GM18907 (cell line): ENCODE measurements at regions not wholly inside any gene's neighbourhood (a gene's known extent, or its start where the extent isn't known, plus 50 kb on each side); places are given as distances from the start of the nearest gene placed in this dataset.
"Not testable (repeated sequence)": the region's sequence is repeated elsewhere in the genome, so short reads cannot be mapped to it uniquely, and the experiment has no call there.

ENCODE experiments used
- ATAC-seq: cut with Tn5 transposase; IDR thresholded peaks from one replicate; pipeline ENCODE4 v1.9.1; 2021; ENCODE audit warnings: mild to moderate bottlenecking, moderate library complexity; ENCODE audit not compliant: unreplicated experiment

DNA sequence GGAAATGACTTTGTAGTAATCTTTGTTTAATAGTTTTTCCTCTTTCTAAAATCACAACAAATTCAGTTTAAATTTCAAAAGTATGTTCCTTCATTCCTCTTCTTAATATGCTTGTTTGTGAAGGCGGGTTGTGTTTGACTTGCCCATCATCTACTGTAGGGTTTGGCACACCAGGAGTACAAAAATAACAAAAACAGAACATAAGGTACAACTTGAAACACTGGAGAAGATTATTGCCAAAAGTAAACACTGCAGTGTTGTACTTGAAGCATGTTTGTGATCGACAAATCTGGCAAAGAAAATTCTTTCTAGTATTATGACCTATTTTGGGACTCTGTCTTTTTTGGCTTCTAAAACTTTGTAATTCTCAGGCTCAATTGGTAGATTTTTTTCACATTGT lies 518.6 kb downstream of the SLITRK5 start:
- no peak for ATAC-seq

DNA sequence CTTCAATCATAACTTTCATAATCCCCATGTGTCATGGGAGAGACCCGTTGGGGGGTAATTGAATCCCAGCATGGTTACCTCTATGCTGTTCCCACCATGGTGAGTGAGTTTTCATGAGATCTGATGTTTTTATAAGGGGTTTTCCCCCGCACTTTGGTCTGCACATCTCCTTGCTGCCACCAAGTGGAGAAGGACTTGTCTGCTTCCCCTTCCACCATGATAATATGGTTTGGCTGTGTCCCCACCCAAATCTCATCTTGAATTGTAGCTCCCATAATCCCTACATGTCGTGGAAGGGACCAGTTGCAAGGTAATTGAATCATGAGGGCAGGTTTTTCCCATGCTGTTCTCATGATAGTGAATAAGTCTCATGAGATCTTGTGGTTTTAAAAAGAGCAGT lies 524.9 kb downstream of the SLITRK5 start:
- ATAC-seq = no peak

DNA sequence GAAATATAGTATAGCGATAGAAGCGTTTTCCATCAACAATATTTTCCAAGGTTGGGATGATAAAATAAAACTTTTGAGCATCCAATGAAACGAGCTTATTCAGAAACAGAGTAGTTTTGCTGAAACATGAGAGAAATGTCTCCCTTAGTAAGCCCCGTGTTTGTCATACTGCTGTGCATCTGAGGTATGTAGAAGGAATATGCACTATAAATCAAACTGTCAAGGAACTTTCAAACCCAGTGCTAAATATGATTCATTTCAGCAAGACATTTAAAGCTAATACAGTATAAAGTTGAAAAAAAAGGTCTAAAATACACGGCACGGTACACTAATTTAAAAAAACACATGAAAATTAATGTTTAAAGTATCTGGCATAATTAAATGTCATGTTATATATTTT lies 546.2 kb downstream of the SLITRK5 start:
- no peak for ATAC-seq

DNA sequence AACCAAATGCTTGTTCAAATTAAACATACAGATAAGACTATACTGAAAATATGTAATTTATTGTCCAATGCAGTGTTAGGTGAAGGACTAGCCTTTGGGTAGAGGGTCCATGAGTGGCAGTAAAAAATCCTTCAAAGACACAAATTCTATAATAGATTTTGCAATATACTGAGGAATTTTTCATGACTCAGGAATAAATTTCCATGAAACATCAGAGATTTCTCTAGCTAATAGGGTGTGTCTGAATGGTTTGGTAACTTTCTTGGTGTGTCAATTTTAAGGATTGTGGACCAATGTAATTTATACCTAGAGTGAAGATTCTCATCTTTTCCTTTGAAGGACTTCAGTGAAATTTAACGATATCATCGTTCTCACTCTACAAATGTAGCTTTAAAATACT lies 546.7 kb downstream of the SLITRK5 start:
- no peak for ATAC-seq

DNA sequence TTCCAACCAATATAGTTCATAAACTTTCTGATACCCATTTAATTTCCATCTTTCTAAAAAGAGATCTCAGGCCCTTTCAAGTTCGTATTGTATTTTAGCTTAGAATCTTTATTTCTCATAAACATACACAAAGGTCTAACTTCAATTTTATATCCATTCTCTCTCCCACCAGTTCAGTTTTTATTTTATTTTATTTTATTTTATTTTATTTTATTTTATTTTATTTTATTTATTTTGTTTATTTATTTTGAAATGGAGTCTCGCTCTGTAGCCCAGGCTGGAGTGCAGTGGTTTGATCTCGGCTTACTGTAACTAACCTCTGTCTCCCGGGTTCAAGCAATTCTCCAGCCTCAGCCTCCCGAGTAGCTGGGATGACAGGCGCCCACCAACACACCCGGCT lies 552.8 kb downstream of the SLITRK5 start:
- ATAC-seq = no peak

DNA sequence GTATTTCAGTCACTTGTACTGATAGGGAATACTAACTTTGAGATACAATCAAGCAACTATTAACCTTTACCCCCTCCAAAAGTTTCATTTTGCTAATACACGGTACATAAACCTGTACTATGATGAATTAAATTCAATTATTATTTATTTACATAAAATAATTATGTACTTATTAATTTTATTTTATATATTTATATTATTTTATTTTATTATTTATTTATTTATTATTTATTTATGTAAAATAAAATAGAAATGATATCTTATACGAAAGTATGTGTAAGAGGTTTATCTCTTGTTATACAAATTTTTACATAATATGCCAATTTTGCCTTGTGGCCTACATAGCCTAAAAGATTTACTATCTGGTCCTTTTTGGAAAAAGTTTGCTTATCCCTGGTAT lies 564.3 kb downstream of the SLITRK5 start:
- ATAC-seq = no peak

DNA sequence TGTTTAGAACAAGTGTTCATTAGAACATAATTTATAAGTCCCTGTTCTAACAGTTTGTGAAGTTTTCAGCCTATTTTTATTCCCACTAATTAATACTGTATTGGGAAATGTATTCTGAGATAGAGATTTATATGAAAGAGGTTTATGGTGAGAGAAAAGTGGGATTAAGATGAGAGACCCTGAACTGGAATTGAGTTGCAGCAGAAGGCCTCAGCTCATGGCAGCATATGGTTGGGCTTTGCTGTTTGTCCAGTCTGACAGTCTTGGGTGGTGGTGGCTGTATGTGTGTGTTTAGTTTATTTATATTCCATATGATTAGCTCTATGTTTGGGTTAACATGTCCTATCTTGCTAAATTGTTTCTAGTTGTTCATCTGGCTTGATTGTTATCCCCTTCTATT lies 575.1 kb downstream of the SLITRK5 start:
- ATAC-seq = no peak

DNA sequence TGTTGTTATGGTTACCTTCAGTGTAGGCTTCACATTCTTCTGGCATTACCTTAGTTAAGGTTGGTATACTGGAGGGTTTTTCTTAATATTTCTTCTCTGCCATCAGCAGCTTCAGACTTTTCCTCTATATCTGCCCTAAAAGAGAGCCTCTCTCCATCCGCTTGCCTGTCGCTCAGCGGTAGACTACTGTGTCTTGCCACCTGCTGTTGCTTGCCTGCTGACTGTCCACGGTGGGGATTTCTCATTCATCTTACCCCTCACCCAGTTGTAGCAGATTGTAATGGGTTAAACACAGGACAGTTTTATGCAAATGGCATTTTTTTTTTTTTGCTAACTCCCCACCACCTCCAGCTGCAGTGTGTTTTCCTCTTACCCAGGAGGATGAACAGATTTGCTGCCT lies 577.2 kb downstream of the SLITRK5 start:
- no peak for ATAC-seq

DNA sequence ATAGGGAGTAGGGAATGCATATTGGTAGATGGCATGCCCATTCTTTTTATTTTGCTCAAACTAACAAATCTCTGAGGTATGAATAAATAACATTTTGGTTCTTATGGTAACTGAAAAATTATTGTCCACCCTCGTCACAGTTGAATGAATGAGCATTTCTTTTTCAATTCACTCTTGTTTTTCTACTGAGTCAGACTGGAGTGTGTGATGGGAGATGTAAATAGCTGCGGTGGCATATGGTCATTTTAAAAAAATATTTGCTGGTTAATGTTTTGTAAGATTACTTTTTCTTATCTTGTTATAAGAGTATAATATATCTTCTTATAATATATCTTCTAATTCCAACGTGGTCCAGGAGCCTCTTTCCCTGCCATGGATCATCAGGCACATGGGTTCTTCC lies 586.5 kb downstream of the SLITRK5 start:
- no peak for ATAC-seq

DNA sequence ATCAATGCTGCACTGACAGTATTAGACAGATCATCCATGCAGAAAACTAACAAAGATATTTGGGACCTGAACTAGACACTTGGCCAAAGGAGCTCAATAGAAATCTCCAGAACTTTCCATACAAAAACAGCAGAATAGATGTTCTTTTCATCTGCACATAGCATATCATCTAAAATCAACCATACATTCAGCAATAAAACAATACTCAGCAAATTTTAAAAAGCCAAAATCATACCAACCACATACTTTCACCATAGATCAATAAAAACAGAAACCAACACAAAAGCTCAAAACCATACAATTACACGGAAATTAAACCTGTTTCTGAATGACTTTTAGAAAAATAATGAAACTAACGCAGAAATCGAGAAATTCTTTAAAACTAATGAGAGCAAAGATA lies 592.6 kb downstream of the SLITRK5 start:
- ATAC-seq = no peak

DNA sequence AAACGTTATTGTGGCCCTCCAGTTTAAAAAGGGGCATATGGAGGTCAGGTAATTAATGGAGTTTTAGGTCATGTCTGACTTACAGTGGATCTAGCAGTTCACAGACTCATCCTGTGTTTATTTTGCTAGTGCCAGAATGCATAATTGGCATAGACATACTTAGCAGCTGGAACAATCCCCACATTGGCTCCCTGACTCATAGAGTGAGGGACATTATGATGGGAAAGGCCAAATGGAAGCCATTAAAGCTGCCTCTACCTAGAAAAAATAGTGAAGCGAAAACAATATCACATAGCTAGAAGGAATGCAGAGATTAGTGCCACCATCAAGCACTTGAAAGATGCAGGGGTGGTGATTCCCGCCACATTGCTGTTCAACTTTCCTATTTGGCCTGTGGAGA lies 610.7 kb downstream of the SLITRK5 start:
- no peak for ATAC-seq

DNA sequence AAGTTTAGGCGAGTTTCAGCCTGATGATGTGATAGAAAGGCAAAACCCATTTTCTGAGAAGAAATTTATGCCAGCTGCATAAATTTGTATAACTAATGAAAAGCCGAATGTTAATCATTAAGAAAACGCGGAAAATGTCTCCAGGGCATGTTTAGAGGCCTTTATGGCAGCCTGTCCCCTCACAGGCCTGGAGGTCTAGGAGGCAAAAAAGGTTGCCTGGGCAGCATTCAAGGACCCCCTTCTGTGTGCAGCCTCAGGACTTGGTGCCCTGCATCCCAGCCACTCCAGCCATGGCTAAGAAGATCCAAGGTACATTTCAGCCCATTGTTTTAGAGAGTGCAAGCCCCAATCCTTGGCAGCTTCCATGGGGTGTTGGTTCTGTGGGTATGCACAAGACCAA lies 614.2 kb downstream of the SLITRK5 start:
- no peak for ATAC-seq

DNA sequence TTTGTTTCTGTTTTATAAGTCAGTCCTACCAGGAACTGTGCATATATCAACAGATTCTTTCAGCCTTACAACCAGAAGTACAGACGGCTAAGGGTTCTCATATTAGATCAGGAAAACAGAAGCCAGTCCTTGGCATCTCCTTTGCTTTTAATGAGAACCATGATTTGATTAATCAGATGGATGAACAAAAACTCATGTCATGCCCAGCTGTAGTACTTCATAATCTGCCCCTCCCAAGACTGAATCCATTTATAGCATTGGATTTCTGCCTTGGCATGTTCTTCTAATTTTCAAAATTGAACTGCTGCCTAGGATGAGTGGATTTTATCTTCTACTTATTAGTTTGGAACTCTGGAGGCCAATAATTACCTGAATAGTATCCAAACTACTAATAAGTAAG lies 617.2 kb downstream of the SLITRK5 start:
- ATAC-seq = no peak

DNA sequence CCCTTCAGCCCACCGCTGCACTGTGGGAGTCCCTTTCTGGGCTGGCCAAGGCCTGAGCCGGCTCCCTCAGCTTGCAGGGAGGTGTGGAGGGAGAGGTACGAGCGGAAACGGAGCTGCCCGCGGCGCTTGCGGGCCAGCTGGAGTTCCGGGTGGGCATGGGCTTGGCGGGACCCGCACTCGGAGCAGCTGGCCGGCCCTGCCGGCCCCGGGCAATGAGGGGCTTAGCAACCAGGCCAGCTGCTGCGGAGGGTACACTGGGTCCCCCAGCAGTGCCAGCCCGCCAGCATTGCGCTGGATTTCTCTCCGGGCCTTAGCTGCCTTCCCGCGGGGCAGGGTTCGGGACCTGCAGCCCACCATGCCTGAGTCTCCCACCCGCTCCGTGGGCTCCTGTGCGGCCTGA lies 620.6 kb downstream of the SLITRK5 start:
- not testable (repeated sequence) for ATAC-seq

DNA sequence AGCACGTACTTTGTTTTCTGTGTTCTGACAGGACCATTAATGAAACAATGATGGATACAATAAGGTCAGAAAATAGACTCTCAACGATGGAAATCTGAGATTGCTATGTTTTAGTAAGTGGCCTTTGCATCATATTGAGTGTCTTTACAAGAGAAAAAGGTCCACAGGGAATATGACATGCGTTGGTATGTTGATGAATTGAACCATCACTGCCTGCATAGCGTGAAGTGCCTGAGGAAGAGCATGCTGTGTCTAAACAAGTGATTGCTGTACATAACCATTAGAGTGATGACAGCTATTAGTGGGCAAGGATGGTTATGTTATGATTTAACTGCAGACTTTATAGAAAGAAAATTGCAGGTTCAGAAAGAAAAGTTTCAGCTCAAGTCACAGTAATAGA lies 623.2 kb downstream of the SLITRK5 start:
- ATAC-seq = no peak

DNA sequence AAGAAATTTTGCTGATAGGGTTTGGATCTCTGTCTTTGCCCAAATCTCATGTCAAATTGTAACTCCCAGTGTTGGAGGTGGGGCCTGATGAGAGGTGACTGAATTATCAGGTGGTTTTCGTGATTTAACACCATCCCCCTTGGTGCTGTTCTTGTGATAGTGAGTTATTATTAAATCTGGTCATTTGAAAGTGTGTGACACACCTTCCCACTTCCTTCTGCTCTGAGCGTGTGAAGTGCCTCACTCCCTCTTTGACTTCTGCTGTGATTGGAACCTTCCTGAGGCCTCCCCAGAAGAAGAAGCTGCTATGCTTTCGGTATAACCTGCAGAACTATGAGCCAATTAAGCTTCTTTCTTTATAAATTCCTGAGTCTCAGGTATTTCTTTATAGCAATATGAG lies 632.0 kb downstream of the SLITRK5 start:
- no peak for ATAC-seq

DNA sequence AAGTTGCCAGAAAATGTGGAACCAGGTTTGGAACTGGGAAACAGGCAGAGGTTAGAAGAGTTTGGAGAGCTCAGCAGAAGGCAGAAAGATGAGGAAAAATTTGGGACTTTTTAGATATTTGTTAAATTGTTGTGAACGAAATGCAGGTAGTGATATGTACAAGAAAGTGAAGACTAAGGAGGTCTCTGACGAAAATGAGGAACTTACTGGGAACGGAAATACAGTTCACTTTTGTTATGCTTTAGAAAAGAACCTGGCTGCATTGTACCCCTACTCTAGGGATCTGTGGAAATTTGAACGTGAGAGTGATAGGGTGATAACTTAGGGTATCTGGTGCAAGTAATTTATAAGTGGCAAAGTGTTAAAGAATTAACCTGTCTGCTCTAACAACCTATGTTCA lies 632.4 kb downstream of the SLITRK5 start:
- no peak for ATAC-seq

DNA sequence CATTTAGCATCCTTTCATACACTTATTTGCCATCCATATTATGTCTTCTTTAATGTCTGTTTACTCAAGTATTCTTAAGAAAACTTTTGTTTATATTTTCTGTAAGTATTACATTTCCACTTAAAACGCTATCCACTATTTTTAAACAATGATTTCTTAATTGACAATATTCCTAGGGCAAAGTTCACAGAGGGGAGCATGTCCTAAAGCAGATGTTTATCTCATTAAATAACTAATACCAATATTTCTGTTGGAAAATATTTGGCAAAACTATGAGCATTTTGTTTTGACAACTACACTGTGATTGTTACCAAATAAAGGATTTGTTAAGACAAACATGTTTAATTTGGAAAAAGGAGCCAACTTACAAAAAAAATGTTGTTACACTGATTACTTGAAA lies 643.3 kb downstream of the SLITRK5 start:
- no peak for ATAC-seq

DNA sequence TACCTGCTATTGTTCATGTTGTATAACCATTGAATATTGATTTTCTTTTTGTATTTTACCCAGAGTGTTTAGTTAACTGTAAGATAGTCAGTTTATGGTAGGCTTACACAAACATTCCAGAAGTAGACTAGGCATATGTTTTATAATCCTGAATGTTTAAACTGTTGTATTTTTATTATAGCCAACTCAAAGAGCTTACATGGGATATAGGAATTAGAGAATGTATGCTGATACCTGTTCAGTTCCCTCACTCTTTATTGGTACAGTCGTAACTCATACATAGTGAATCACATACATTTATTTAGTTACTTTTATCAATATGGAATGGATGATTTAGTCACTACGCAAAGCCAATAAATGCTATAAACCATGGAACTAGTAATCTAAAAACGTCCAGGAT lies 657.9 kb downstream of the SLITRK5 start:
- no peak for ATAC-seq

DNA sequence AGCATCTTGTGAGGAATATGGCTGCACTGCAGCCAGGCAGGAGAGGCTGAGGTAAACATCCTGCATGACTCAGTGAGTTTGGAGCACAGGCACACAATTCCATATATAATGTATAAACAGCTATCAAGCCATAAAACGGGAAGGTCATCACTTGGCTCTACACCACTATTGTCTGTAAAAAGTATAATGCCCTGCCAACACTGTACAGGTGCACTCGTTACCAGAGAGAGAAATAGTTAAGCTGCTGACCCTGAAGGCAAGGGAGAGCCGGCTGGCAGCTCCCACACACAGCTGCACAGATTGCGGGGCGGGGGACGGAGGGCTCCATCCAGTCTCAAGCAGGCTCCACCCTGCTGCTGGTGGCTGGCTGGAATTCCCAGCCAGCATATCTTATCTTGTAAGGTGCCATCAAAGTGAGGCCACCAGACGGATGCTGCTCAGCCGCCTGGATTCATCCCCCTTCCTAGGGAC lies 668.1 kb downstream of the SLITRK5 start:
- no peak for ATAC-seq

DNA sequence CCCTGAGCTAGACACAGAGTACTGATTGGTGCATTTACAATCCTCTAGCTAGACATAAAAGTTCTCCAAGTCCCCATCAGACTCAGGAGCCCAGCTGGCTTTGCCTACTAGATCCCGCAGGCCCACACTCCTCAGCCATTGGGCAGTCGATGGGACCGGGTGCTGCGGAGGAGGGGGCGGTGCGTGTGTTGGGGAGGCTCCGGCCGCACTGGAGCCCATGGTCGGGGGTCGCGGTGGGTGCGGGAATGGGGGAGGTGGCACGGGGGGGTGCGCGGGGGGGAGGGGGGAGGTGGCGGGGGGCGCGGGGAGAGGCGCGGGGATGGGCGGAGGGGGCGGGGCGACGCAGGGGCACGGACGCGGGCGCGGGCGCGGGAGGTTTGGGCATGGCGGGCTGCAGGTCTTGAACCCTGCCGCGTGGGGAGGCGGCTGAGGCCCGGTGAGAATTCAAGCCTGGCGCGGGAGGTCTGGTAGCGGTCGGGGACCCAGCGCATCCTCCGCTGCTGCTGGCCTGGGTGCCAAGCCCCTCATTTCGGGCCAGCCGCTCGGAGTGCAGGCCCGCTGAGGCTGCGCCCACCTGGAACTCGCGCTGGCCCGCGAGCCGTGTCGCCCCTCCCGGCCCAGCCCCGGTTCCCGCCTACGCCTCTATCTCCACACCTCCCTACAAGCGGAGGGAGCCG lies 674.1 kb downstream of the SLITRK5 start:
- ATAC-seq = no peak

DNA sequence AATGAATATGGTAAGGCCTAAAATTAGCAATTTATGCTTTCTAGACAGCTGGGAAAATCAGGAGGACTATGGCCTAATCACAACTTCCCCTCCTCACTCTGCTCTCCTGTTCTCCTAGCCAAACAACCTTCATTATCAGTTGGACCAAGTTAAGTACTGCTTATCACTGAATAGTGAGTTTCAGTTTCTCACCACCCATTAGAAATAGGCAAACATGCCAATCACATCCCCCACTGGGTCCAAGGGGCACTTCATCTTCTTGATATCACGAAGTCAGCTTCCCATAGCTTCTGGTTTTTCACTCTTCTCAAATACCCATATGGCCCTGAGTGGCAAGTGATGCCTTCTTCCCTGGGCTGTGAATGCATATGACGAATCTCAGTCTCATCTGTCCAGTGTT lies 689.6 kb downstream of the SLITRK5 start:
- no peak for ATAC-seq

DNA sequence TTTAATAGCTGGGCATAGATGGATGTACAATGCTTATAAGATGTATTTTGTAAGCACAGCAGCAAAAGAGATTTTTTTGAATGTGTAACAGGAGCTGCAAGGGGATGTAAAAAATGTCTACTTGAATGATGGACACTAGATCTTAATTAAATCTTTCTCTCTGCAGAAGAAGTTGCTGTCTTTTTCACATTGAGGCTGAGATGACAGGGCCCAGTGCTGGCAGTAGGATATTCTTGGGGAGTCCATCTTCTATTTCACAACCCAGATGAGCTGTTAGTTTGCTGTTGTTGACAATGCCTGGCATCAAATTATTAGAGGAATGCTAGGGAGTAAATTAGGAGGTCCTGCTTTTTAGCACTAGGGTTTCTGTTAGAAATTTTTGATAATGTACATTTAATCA lies 698.7 kb downstream of the SLITRK5 start:
- ATAC-seq = no peak
